ENCODE measurements at regions not wholly inside any gene's neighbourhood (a gene's known extent, or its start where the extent isn't known, plus 50 kb on each side); places are given as distances from the start of the nearest gene placed in this dataset.

- no peak for DNase-seq
Observed at GRCh38 chr14:87879389-87879788, 113.6 kb downstream of the GALC start.

GRCh38 chr14:87878959-87879358, 114.0 kb downstream of the GALC start:
- no peak for DNase-seq

GRCh38 chr14:87877877-87878276, 115.1 kb downstream of the GALC start:
- no peak for DNase-seq

GRCh38 chr14:87874676-87875075, 118.3 kb downstream of the GALC start:
- no peak for DNase-seq

- DNase-seq, result no peak
Observed at GRCh38 chr14:87873741-87874140, 119.2 kb downstream of the GALC start.

- no peak for DNase-seq
Observed at GRCh38 chr14:87869619-87870583, 123.1 kb downstream of the GALC start.

GRCh38 chr14:87868920-87869319, 124.1 kb downstream of the GALC start:
- no peak for DNase-seq

GRCh38 chr14:87866116-87866515, 126.9 kb downstream of the GALC start:
- DNase-seq, result no peak

GRCh38 chr14:87864356-87865270, 128.4 kb downstream of the GALC start:
- no peak for DNase-seq

- DNase-seq, result no peak
Observed at GRCh38 chr14:87863047-87863446, 129.9 kb downstream of the GALC start.

GRCh38 chr14:87852107-87852506, 140.9 kb downstream of the GALC start:
- no peak for DNase-seq

- DNase-seq, result no peak
Observed at GRCh38 chr14:87851190-87851589, 141.8 kb downstream of the GALC start.

GRCh38 chr14:87847216-87847755, 145.7 kb downstream of the GALC start:
- no peak for DNase-seq

GRCh38 chr14:87840906-87841305, 152.1 kb downstream of the GALC start:
- DNase-seq, result no peak

- DNase-seq, result no peak
Observed at GRCh38 chr14:87838931-87839330, 154.1 kb downstream of the GALC start.

GRCh38 chr14:87837296-87837695, 155.7 kb downstream of the GALC start:
- no peak for DNase-seq

- no peak for DNase-seq
Observed at GRCh38 chr14:87834594-87834993, 158.4 kb downstream of the GALC start.

GRCh38 chr14:87833026-87833425, 160.0 kb downstream of the GALC start:
- DNase-seq, result no peak

- DNase-seq, result no peak
Observed at GRCh38 chr14:87830443-87831096, 162.4 kb downstream of the GALC start.

- DNase-seq, result no peak
Observed at GRCh38 chr14:87829543-87829942, 163.4 kb downstream of the GALC start.

- no peak for DNase-seq
Observed at GRCh38 chr14:87824266-87824665, 168.7 kb downstream of the GALC start.

- DNase-seq, result no peak
Observed at GRCh38 chr14:87816416-87816815, 176.6 kb downstream of the GALC start.

GRCh38 chr14:87815121-87815520, 177.9 kb downstream of the GALC start:
- no peak for DNase-seq

All from NCI-H187 (cell line).